Esophagus muscularis mucosa (tissue), 3 donors: ENCODE measurements at regions not wholly inside any gene's neighbourhood (a gene's known extent, or its start where the extent isn't known, plus 50 kb on each side); places are given as distances from the start of the nearest gene placed in this dataset.

Experiments
- POLR2A ChIP-seq: fragments of 450-650 bp; IDR thresholded peaks from one replicate; pipeline ENCODE4 v1.6.1; 2017; ENCODE audit warnings: antibody characterized with exemption, moderate library complexity, mild to moderate bottlenecking, low read depth
- TF ChIP-seq, protein P1 (sequence below), 3 experiments: fragments of 200-600 bp in 2 of 3; fragments of 450-650 bp in 1 of 3; sonication (generic) in 2 of 3; IDR thresholded peaks; one replicate each; pipeline ENCODE4 v1.5.1; 2017 to 2019; ENCODE audit warnings: antibody characterized with exemption in 3 of 3, mild to moderate bottlenecking in 2 of 3, moderate library complexity in 1 of 3

DNA sequence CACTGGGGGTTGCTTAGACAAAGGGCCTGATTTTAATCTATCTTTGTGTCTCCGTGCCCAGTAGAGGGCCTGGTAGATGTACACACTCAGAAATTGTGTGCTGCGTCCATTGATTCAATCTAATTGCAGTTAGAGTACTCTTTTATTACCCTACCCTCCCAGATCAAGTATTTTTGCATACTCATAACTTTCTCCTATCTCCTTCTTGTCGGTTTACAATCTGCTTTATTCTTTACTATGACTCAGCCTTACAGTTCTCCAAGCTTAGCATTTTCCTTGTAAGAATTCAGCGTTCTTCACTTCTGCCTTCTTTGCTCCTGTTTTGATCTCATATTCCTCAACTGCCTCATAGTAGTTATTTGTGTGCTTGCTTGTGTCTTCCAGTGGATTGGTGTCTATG is 124.5 kb upstream of the ARRDC4 start:
- TF ChIP-seq, protein P1, sequence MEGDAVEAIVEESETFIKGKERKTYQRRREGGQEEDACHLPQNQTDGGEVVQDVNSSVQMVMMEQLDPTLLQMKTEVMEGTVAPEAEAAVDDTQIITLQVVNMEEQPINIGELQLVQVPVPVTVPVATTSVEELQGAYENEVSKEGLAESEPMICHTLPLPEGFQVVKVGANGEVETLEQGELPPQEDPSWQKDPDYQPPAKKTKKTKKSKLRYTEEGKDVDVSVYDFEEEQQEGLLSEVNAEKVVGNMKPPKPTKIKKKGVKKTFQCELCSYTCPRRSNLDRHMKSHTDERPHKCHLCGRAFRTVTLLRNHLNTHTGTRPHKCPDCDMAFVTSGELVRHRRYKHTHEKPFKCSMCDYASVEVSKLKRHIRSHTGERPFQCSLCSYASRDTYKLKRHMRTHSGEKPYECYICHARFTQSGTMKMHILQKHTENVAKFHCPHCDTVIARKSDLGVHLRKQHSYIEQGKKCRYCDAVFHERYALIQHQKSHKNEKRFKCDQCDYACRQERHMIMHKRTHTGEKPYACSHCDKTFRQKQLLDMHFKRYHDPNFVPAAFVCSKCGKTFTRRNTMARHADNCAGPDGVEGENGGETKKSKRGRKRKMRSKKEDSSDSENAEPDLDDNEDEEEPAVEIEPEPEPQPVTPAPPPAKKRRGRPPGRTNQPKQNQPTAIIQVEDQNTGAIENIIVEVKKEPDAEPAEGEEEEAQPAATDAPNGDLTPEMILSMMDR (IDR thresholded peaks at IDR 0.05), result no peak
- no peak for TF ChIP-seq POLR2A
